ENCODE measurements at regions not wholly inside any gene's neighbourhood (a gene's known extent, or its start where the extent isn't known, plus 50 kb on each side); places are given as distances from the start of the nearest gene placed in this dataset.

GRCh38 chr10:78896159-78896928, 172.4 kb upstream of the ZMIZ1 start:
- TF ChIP-seq POLR2AphosphoS5 (IDR thresholded peaks at IDR 0.05; ENCODE audit: low read depth, low read length) (no peak), TAF1 (IDR thresholded peaks at IDR 0.05; ENCODE audit: borderline replicate concordance, insufficient read depth, low read length) (no peak), FOXP2 (optimal IDR thresholded peaks at IDR 0.05; ENCODE audit: borderline replicate concordance, extremely low read depth, extremely low read length, insufficient read depth) (no peak), SIN3A (IDR thresholded peaks at IDR 0.05; ENCODE audit: borderline replicate concordance, insufficient read depth, low read length) (no peak), REST (IDR thresholded peaks at IDR 0.05; ENCODE audit: insufficient read depth in 1 of 2, low read depth in 2 of 2, low read length in 2 of 2) (no peak)

GRCh38 chr10:78898341-78899097, 170.2 kb upstream of the ZMIZ1 start:
- TF ChIP-seq FOXP2 (optimal IDR thresholded peaks at IDR 0.05; ENCODE audit: borderline replicate concordance, extremely low read depth, extremely low read length, insufficient read depth) (no peak), SIN3A (IDR thresholded peaks at IDR 0.05; ENCODE audit: borderline replicate concordance, insufficient read depth, low read length) (no peak), REST (IDR thresholded peaks at IDR 0.05; ENCODE audit: insufficient read depth in 1 of 2, low read depth in 2 of 2, low read length in 2 of 2) (no peak), TAF1 (IDR thresholded peaks at IDR 0.05; ENCODE audit: borderline replicate concordance, insufficient read depth, low read length) (no peak)

- TF ChIP-seq FOXP2 (optimal IDR thresholded peaks at IDR 0.05; ENCODE audit: borderline replicate concordance, extremely low read depth, extremely low read length, insufficient read depth) (no peak), TAF1 (IDR thresholded peaks at IDR 0.05; ENCODE audit: borderline replicate concordance, insufficient read depth, low read length) (no peak), POLR2AphosphoS5 (IDR thresholded peaks at IDR 0.05; ENCODE audit: low read depth, low read length) (no peak), REST (IDR thresholded peaks at IDR 0.05; ENCODE audit: insufficient read depth in 1 of 2, low read depth in 2 of 2, low read length in 2 of 2) (no peak), SIN3A (IDR thresholded peaks at IDR 0.05; ENCODE audit: borderline replicate concordance, insufficient read depth, low read length) (no peak)
Measured at GRCh38 chr10:78899098-78899754, 169.5 kb upstream of the ZMIZ1 start.

- TF ChIP-seq REST (IDR thresholded peaks at IDR 0.05; ENCODE audit: insufficient read depth in 1 of 2, low read depth in 2 of 2, low read length in 2 of 2) (no peak), POLR2AphosphoS5 (IDR thresholded peaks at IDR 0.05; ENCODE audit: low read depth, low read length) (no peak), TAF1 (IDR thresholded peaks at IDR 0.05; ENCODE audit: borderline replicate concordance, insufficient read depth, low read length) (no peak), FOXP2 (optimal IDR thresholded peaks at IDR 0.05; ENCODE audit: borderline replicate concordance, extremely low read depth, extremely low read length, insufficient read depth) (no peak), SIN3A (IDR thresholded peaks at IDR 0.05; ENCODE audit: borderline replicate concordance, insufficient read depth, low read length) (no peak)
Measured at GRCh38 chr10:78899996-78900714, 168.6 kb upstream of the ZMIZ1 start.
